GM23338 (cell line): ENCODE measurements at regions not wholly inside any gene's neighbourhood (a gene's known extent, or its start where the extent isn't known, plus 50 kb on each side); places are given as distances from the start of the nearest gene placed in this dataset.

Experiments used
- ATAC-seq: fragments of 200-7000 bp; cut with Tn5 transposase; 3 replicates; pipeline ENCODE4 v1.9.1; 2020
- DNase-seq: peaks from one replicate; pipeline ENCODE4 v3.0.0-alpha.2; 2015; ENCODE audit warnings: low spot score
- H2AFZ ChIP-seq: fragments of 200-600 bp; sonication (generic); 2 replicates; pipeline ENCODE4 v1.8.0; 2016; ENCODE audit warnings: antibody characterized with exemption, mild to moderate bottlenecking, moderate library complexity
- H3F3A ChIP-seq: fragments of 200-600 bp; sonication (generic); replicated peaks from 2 replicates; pipeline ENCODE4 v1.8.0; 2017; ENCODE audit warnings: antibody characterized with exemption, mixed run types, low read depth
- H3K27ac ChIP-seq: fragments of 200-600 bp; sonication (generic); 2 replicates; pipeline ENCODE4 v1.6.1; 2016; ENCODE audit warnings: low read depth
- H3K27me3 ChIP-seq: fragments of 200-600 bp; sonication (generic); 2 replicates; pipeline ENCODE4 v1.8.0; 2016; ENCODE audit warnings: mild to moderate bottlenecking, mixed run types, moderate library complexity; ENCODE audit not compliant: insufficient read depth
- H3K36me3 ChIP-seq: fragments of 200-600 bp; sonication (generic); 2 replicates; pipeline ENCODE4 v1.8.0; 2016; ENCODE audit warnings: mild to moderate bottlenecking; ENCODE audit not compliant: insufficient read depth
- H3K4me1 ChIP-seq: fragments of 200-600 bp; sonication (generic); 2 replicates; pipeline ENCODE4 v1.8.0; 2016; ENCODE audit warnings: mild to moderate bottlenecking, moderate library complexity; ENCODE audit not compliant: insufficient read depth
- H3K4me2 ChIP-seq: fragments of 200-600 bp; sonication (generic); 2 replicates; pipeline ENCODE4 v1.7.1; 2017; ENCODE audit warnings: mixed run types
- H3K4me3 ChIP-seq: fragments of 200-600 bp; sonication (generic); 2 replicates; pipeline ENCODE4 v1.6.1; 2016; ENCODE audit warnings: mixed run types
- H3K79me2 ChIP-seq: fragments of 200-600 bp; sonication (generic); replicated peaks from 2 replicates; pipeline ENCODE4 v1.8.0; 2017; ENCODE audit warnings: mild to moderate bottlenecking; ENCODE audit not compliant: insufficient read depth
- H3K9me2 ChIP-seq: fragments of 200-600 bp; sonication (generic); 2 replicates; pipeline ENCODE4 v1.8.0; 2017; ENCODE audit not compliant: insufficient read depth
- H4K20me1 ChIP-seq: fragments of 200-600 bp; sonication (generic); replicated peaks from 2 replicates; pipeline ENCODE4 v1.8.0; 2017; ENCODE audit warnings: mild to moderate bottlenecking; ENCODE audit not compliant: insufficient read depth
- H3K27ac Mint-ChIP-seq: 2 replicates; pipeline ENCODE4 v1.8.0; 2020; ENCODE audit warnings: inconsistent platforms, mild to moderate bottlenecking, moderate library complexity, mixed read lengths
- H3K27me3 Mint-ChIP-seq: 3 replicates; pipeline ENCODE4 v1.8.0; 2022; ENCODE audit warnings: low read depth, mild to moderate bottlenecking, moderate library complexity, mixed read lengths, inconsistent platforms; ENCODE audit not compliant: insufficient read depth, poor library complexity
- H3K36me3 Mint-ChIP-seq: 3 replicates; pipeline ENCODE4 v1.8.0; 2021; ENCODE audit warnings: low read depth, mild to moderate bottlenecking, inconsistent platforms, moderate library complexity, mixed read lengths
- H3K4me1 Mint-ChIP-seq: 3 replicates; pipeline ENCODE4 v1.8.0; 2020; ENCODE audit warnings: mild to moderate bottlenecking, inconsistent platforms, mixed read lengths
- H3K4me3 Mint-ChIP-seq: 3 replicates; pipeline ENCODE4 v1.8.0; 2021; ENCODE audit warnings: moderate library complexity, mild to moderate bottlenecking, inconsistent platforms, mixed read lengths
- H3K9me3 Mint-ChIP-seq: 3 replicates; pipeline ENCODE4 v1.8.0; 2020; ENCODE audit warnings: moderate library complexity, mild to moderate bottlenecking, inconsistent platforms, mixed read lengths
- CREB1 ChIP-seq: fragments of 250-450 bp; sonication (Bioruptor Pico); IDR thresholded peaks from 2 replicates; pipeline ENCODE4 v1.5.0; 2020; ENCODE audit warnings: low read depth, mild to moderate bottlenecking, moderate library complexity
- CTCF ChIP-seq, 2 experiments: fragments of 200-600 bp in 1 of 2; sonication (generic) in 1 of 2; conservative IDR thresholded peaks; 2 replicates each; pipeline versions ENCODE4 v1.5.1 to v1.6.1; 2016 to 2017; ENCODE audit warnings: antibody characterized with exemption in 2 of 2, low read depth in 2 of 2, mild to moderate bottlenecking in 2 of 2, moderate library complexity in 1 of 2
- EZH2 ChIP-seq: fragments of 200-600 bp; sonication (generic); IDR thresholded peaks from one replicate; pipeline ENCODE4 v1.8.0; 2017; ENCODE audit warnings: antibody characterized with exemption, mild to moderate bottlenecking, low read depth; ENCODE audit not compliant: unreplicated experiment
- EZH2phosphoT487 ChIP-seq: fragments of 200-600 bp; sonication (generic); IDR thresholded peaks from one replicate; pipeline ENCODE4 v1.8.1; 2018; ENCODE audit warnings: antibody characterized with exemption; ENCODE audit not compliant: unreplicated experiment
- JUNB ChIP-seq: IDR thresholded peaks from one replicate; pipeline ENCODE4 v1.6.1; 2016; ENCODE audit warnings: antibody characterized with exemption; ENCODE audit not compliant: unreplicated experiment
- NANOG ChIP-seq: IDR thresholded peaks from 2 replicates; pipeline ENCODE4 v1.6.1; 2016; ENCODE audit warnings: antibody characterized with exemption, borderline replicate concordance
- POLR2AphosphoS5 ChIP-seq: IDR thresholded peaks from 2 replicates; pipeline ENCODE4 v1.6.1; 2016; ENCODE audit warnings: antibody characterized with exemption, low read depth
- STAT1 ChIP-seq: IDR thresholded peaks from one replicate; pipeline ENCODE4 v1.6.1; 2016; ENCODE audit warnings: antibody characterized with exemption; ENCODE audit not compliant: unreplicated experiment
- ZNF114 ChIP-seq: fragments of 250-450 bp; sonication (Bioruptor Pico); IDR thresholded peaks from 2 replicates; pipeline ENCODE4 v1.5.0; 2020; ENCODE audit warnings: mild to moderate bottlenecking, moderate library complexity
- ZNF331 ChIP-seq: fragments of 250-450 bp; sonication (Bioruptor Pico); IDR thresholded peaks from 2 replicates; pipeline ENCODE4 v1.5.0; 2020; ENCODE audit warnings: low read depth, mild to moderate bottlenecking, moderate library complexity
- TF ChIP-seq, protein P1 (sequence below): fragments of 250-450 bp; sonication (Bioruptor Pico); IDR thresholded peaks from 2 replicates; pipeline ENCODE4 v1.5.0; 2020; ENCODE audit warnings: mild to moderate bottlenecking, moderate library complexity
- TF ChIP-seq, protein P2 (sequence below): IDR thresholded peaks from 2 replicates; pipeline ENCODE4 v1.6.1; 2016; ENCODE audit warnings: antibody characterized with exemption
- TF ChIP-seq, protein P3 (sequence below): IDR thresholded peaks from one replicate; pipeline ENCODE4 v1.6.1; 2018; ENCODE audit warnings: antibody characterized with exemption; ENCODE audit not compliant: unreplicated experiment

GRCh38 chr4:32102896-32103295 lies 1382.7 kb downstream of the PCDH7 start:
- Histone ChIP-seq H3K79me2 (no peaks in the 10 kb centered on the region), H3F3A (no peaks in the 10 kb centered on the region), H3K4me3 (no peak overlapping the region), H4K20me1 (no peaks in the 10 kb centered on the region), H3K4me2 (no peak overlapping the region), H3K27ac (no peak overlapping the region), H3K36me3 (no peaks in the 10 kb centered on the region), H3K27me3 (no peaks in the 10 kb centered on the region), H3K4me1 (peaks cover 3% of the 10 kb centered on the region; the same call in 1 of the 2 replicates), H3K9me2 (no peaks in the 10 kb centered on the region), H2AFZ (no peak overlapping the region)
- Mint-ChIP-seq H3K4me3 (no peak overlapping the region), H3K36me3 (no peaks in the 10 kb centered on the region), H3K9me3 (no peaks in the 10 kb centered on the region), H3K4me1 (peaks cover 9% of the 10 kb centered on the region; the same call in 2 of the 3 replicates), H3K27ac (no peak overlapping the region), H3K27me3 (no peaks in the 10 kb centered on the region)
- TF ChIP-seq NANOG: no peak
- no peak for TF ChIP-seq JUNB
- no peak for TF ChIP-seq ZNF331
- TF ChIP-seq, protein P1, sequence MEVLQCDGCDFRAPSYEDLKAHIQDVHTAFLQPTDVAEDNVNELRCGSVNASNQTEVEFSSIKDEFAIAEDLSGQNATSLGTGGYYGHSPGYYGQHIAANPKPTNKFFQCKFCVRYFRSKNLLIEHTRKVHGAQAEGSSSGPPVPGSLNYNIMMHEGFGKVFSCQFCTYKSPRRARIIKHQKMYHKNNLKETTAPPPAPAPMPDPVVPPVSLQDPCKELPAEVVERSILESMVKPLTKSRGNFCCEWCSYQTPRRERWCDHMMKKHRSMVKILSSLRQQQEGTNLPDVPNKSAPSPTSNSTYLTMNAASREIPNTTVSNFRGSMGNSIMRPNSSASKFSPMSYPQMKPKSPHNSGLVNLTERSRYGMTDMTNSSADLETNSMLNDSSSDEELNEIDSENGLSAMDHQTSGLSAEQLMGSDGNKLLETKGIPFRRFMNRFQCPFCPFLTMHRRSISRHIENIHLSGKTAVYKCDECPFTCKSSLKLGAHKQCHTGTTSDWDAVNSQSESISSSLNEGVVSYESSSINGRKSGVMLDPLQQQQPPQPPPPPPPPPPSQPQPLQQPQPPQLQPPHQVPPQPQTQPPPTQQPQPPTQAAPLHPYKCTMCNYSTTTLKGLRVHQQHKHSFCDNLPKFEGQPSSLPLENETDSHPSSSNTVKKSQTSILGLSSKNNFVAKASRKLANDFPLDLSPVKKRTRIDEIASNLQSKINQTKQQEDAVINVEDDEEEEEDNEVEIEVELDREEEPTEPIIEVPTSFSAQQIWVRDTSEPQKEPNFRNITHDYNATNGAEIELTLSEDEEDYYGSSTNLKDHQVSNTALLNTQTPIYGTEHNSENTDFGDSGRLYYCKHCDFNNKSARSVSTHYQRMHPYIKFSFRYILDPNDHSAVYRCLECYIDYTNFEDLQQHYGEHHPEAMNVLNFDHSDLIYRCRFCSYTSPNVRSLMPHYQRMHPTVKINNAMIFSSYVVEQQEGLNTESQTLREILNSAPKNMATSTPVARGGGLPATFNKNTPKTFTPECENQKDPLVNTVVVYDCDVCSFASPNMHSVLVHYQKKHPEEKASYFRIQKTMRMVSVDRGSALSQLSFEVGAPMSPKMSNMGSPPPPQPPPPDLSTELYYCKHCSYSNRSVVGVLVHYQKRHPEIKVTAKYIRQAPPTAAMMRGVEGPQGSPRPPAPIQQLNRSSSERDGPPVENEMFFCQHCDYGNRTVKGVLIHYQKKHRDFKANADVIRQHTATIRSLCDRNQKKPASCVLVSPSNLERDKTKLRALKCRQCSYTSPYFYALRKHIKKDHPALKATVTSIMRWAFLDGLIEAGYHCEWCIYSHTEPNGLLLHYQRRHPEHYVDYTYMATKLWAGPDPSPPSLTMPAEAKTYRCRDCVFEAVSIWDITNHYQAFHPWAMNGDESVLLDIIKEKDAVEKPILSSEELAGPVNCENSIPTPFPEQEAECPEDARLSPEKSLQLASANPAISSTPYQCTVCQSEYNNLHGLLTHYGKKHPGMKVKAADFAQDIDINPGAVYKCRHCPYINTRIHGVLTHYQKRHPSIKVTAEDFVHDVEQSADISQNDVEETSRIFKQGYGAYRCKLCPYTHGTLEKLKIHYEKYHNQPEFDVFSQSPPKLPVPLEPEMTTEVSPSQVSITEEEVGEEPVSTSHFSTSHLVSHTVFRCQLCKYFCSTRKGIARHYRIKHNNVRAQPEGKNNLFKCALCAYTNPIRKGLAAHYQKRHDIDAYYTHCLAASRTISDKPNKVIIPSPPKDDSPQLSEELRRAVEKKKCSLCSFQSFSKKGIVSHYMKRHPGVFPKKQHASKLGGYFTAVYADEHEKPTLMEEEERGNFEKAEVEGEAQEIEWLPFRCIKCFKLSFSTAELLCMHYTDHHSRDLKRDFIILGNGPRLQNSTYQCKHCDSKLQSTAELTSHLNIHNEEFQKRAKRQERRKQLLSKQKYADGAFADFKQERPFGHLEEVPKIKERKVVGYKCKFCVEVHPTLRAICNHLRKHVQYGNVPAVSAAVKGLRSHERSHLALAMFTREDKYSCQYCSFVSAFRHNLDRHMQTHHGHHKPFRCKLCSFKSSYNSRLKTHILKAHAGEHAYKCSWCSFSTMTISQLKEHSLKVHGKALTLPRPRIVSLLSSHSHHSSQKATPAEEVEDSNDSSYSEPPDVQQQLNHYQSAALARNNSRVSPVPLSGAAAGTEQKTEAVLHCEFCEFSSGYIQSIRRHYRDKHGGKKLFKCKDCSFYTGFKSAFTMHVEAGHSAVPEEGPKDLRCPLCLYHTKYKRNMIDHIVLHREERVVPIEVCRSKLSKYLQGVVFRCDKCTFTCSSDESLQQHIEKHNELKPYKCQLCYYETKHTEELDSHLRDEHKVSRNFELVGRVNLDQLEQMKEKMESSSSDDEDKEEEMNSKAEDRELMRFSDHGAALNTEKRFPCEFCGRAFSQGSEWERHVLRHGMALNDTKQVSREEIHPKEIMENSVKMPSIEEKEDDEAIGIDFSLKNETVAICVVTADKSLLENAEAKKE (CRISPR knock-in tag): no peak
- no peak for TF ChIP-seq CREB1 (CRISPR knock-in tag)
- TF ChIP-seq STAT1: no peak
- TF ChIP-seq, protein P2, sequence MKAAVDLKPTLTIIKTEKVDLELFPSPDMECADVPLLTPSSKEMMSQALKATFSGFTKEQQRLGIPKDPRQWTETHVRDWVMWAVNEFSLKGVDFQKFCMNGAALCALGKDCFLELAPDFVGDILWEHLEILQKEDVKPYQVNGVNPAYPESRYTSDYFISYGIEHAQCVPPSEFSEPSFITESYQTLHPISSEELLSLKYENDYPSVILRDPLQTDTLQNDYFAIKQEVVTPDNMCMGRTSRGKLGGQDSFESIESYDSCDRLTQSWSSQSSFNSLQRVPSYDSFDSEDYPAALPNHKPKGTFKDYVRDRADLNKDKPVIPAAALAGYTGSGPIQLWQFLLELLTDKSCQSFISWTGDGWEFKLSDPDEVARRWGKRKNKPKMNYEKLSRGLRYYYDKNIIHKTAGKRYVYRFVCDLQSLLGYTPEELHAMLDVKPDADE: no peak
- TF ChIP-seq POLR2AphosphoS5: no peak
- TF ChIP-seq EZH2phosphoT487: no peak
- no peak for TF ChIP-seq CTCF (conservative IDR thresholded peaks at IDR 0.05; ENCODE audit: low read depth in 2 of 2)
- TF ChIP-seq ZNF114 (CRISPR knock-in tag): no peak
- TF ChIP-seq, protein P3, sequence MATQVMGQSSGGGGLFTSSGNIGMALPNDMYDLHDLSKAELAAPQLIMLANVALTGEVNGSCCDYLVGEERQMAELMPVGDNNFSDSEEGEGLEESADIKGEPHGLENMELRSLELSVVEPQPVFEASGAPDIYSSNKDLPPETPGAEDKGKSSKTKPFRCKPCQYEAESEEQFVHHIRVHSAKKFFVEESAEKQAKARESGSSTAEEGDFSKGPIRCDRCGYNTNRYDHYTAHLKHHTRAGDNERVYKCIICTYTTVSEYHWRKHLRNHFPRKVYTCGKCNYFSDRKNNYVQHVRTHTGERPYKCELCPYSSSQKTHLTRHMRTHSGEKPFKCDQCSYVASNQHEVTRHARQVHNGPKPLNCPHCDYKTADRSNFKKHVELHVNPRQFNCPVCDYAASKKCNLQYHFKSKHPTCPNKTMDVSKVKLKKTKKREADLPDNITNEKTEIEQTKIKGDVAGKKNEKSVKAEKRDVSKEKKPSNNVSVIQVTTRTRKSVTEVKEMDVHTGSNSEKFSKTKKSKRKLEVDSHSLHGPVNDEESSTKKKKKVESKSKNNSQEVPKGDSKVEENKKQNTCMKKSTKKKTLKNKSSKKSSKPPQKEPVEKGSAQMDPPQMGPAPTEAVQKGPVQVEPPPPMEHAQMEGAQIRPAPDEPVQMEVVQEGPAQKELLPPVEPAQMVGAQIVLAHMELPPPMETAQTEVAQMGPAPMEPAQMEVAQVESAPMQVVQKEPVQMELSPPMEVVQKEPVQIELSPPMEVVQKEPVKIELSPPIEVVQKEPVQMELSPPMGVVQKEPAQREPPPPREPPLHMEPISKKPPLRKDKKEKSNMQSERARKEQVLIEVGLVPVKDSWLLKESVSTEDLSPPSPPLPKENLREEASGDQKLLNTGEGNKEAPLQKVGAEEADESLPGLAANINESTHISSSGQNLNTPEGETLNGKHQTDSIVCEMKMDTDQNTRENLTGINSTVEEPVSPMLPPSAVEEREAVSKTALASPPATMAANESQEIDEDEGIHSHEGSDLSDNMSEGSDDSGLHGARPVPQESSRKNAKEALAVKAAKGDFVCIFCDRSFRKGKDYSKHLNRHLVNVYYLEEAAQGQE: no peak
- TF ChIP-seq EZH2: no peak
- DNase-seq (no peak), ATAC-seq (no peak)
